Left lung (tissue), 4 donors: ENCODE measurements at regions not wholly inside any gene's neighbourhood (a gene's known extent, or its start where the extent isn't known, plus 50 kb on each side); places are given as distances from the start of the nearest gene placed in this dataset.

ENCODE experiments used
- ATAC-seq: fragments of 200-7000 bp; cut with Tn5 transposase; one replicate; pipeline ENCODE4 v1.9.1; 2020; ENCODE audit warnings: moderate library complexity
- DNase-seq, 4 donors: peaks; one replicate each; pipeline ENCODE4 v3.0.0-alpha.2; 2013 to 2020
- H3K27ac ChIP-seq, 2 donors: fragments of 200-600 bp; sonication (generic) in 1 of 2; one replicate each; pipeline versions ENCODE4 v1.5.0 to v1.8.0; 2020 to 2021
- H3K27me3 ChIP-seq, 2 donors: fragments of 200-600 bp; sonication (generic) in 1 of 2; one replicate each; pipeline versions ENCODE4 v1.5.0 to v1.8.0; 2020 to 2021
- H3K36me3 ChIP-seq, 2 donors: fragments of 200-600 bp; sonication (generic) in 1 of 2; one replicate each; pipeline versions ENCODE4 v1.5.0 to v1.8.0; 2020 to 2021
- H3K4me1 ChIP-seq, 2 donors: fragments of 200-600 bp; one replicate each; pipeline ENCODE4 v1.8.0; 2021
- H3K4me3 ChIP-seq, 2 donors: fragments of 200-600 bp; sonication (generic) in 1 of 2; one replicate each; pipeline versions ENCODE4 v1.5.0 to v1.8.0; 2020 to 2021; ENCODE audit warnings: mild to moderate bottlenecking in 1 of 2
- H3K9me3 ChIP-seq, 2 donors: fragments of 200-600 bp; sonication (generic) in 1 of 2; one replicate each; pipeline versions ENCODE4 v1.5.0 to v1.8.0; 2020 to 2021
- intact Hi-C, 2 donors: fragments of 100-400 bp; cut with DNase I; formaldehyde crosslinking; loops; one replicate each; pipeline versions ENCODE4 v1.11.2 to v1.14.2; 2022
- TF ChIP-seq, protein P1 (sequence below), 2 donors: fragments of 200-600 bp; sonication (generic) in 1 of 2; IDR thresholded peaks; one replicate each; pipeline versions ENCODE4 v1.5.0 to v1.8.0; 2021; ENCODE audit warnings: antibody characterized with exemption in 2 of 2
- donor health status: DM: no; HTN: yes; CAD: no.
- donor health status: DM: no; HTN: no; CAD: no.

DNA sequence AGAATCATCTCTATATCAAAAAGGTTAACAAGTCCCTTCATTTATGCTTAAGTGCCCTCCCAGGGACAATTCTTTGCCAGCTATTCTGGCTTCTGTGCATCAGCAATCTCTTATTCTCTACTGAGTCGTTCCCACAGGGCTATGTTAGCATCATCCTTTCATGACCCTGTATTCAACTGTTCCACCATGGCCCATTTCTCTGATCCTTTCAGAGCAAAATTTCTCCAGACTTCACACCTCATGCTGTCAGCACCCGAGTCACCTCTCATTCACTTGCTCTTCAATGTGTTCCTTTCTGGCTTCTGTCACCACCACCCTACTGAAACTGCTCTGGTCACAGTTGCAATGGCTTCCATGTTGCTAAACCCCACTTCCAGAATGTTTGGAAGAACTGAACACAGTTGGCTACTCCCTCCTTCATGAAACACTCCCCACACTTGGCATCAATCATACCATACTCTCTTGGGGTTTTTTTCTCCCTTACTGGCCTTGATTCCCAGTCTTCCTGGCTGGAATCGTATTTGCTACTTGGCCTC lies 159.5 kb upstream of the HMGA2 start:
- intact Hi-C loops = no loop called here
- DNase-seq = no peak
- H3K27ac ChIP-seq = no peak overlapping the region
- H3K9me3 ChIP-seq = no peaks in the 10 kb centered on the region
- no peak for ATAC-seq
- no peaks in the 10 kb centered on the region for H3K4me1 ChIP-seq
- H3K36me3 ChIP-seq = no peaks in the 10 kb centered on the region
- H3K4me3 ChIP-seq = no peak overlapping the region
- H3K27me3 ChIP-seq = peaks cover 11 to 21% of the 10 kb centered on the region in 2 donors
- TF ChIP-seq, protein P1, sequence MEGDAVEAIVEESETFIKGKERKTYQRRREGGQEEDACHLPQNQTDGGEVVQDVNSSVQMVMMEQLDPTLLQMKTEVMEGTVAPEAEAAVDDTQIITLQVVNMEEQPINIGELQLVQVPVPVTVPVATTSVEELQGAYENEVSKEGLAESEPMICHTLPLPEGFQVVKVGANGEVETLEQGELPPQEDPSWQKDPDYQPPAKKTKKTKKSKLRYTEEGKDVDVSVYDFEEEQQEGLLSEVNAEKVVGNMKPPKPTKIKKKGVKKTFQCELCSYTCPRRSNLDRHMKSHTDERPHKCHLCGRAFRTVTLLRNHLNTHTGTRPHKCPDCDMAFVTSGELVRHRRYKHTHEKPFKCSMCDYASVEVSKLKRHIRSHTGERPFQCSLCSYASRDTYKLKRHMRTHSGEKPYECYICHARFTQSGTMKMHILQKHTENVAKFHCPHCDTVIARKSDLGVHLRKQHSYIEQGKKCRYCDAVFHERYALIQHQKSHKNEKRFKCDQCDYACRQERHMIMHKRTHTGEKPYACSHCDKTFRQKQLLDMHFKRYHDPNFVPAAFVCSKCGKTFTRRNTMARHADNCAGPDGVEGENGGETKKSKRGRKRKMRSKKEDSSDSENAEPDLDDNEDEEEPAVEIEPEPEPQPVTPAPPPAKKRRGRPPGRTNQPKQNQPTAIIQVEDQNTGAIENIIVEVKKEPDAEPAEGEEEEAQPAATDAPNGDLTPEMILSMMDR (IDR thresholded peaks at IDR 0.05) = no peak

DNA sequence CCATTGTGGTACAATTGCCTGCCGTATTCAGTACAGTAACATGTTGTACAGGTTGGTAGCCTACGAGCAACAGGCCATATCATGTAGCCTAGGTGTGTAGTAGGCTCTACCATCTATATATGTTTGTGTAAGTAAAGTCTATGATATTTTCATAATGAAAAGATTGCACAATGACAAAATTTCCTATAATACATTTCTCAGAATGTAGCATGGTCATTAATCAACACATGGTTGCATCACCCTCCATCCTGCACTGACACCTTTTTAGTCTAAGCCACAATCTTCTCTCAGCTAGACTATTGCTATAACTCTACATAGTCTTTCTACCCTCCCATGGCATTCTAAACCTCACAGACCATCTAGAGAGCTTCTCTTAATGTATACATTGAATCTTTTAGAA lies 158.5 kb upstream of the HMGA2 start:
- intact Hi-C loops = no loop called here
- Histone ChIP-seq H3K4me1 (no peaks in the 10 kb centered on the region), H3K27ac (no peak overlapping the region), H3K27me3 (peaks cover 7 to 11% of the 10 kb centered on the region in 2 donors), H3K36me3 (no peaks in the 10 kb centered on the region), H3K9me3 (no peaks in the 10 kb centered on the region), H3K4me3 (no peak overlapping the region)
- ATAC-seq = no peak
- TF ChIP-seq, protein P1 (IDR thresholded peaks at IDR 0.05) = no peak
- DNase-seq = no peak

DNA sequence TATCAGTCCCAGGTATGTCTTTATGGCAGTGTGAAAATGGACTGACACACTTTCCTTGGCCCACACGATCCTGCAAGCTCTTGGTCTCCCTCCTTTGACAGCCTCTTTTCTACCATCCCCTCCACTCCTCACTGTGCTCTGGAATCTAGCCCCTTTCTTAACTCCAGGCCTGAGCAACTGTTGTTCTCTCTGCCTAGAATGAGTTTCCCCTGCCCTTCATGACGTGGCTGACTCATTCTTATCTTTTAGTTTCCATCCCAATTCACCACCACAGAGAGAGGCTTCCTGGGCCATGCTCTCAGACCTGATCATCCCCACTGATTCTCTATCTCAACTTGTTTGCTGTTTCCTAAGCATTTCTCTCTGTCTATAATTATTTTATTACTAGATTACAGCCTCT lies 157.4 kb upstream of the HMGA2 start:
- ATAC-seq = no peak
- TF ChIP-seq, protein P1 (IDR thresholded peaks at IDR 0.05) = no peak
- no peak overlapping the region for H3K27ac ChIP-seq

DNA sequence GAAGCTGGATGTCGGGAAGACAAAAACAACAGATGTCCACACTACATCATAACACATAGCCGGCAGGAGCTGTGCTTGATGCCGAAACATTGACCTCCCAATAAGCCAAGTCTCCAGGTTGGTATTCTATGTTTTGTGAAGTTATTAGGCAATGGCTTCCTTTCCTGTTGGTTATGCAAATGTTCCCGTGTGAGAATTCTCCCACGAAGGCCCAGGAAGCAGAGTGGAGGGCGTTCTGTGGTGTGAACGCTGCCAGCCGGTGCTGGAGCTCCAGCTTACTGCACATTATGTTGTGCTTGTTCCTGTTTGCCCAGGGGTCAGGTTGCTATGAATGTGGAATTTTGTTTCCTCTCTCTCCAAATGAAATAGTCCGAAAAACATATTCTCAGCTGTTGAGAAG lies 156.4 kb upstream of the HMGA2 start:
- Histone ChIP-seq H3K9me3 (no peaks in the 10 kb centered on the region), H3K4me3 (no peak overlapping the region), H3K27ac (no peak overlapping the region), H3K36me3 (no peaks in the 10 kb centered on the region), H3K4me1 (no peaks in the 10 kb centered on the region), H3K27me3 (peaks cover 0 to 7% of the 10 kb centered on the region in 2 donors)
- TF ChIP-seq, protein P1 (IDR thresholded peaks at IDR 0.05) = no peak
- intact Hi-C loops = no loop called here
- ATAC-seq (no peak), DNase-seq (no peak)

More for the DNA sequence above, 157.4 kb upstream of the HMGA2 start:
- H3K36me3 ChIP-seq = no peaks in the 10 kb centered on the region
- no peak overlapping the region for H3K4me3 ChIP-seq
- DNase-seq = no peak
- H3K9me3 ChIP-seq = no peaks in the 10 kb centered on the region
- no peaks in the 10 kb centered on the region for H3K4me1 ChIP-seq
- peaks cover under 1 to 7% of the 10 kb centered on the region in 2 donors for H3K27me3 ChIP-seq
- intact Hi-C loops = no loop called here

DNA sequence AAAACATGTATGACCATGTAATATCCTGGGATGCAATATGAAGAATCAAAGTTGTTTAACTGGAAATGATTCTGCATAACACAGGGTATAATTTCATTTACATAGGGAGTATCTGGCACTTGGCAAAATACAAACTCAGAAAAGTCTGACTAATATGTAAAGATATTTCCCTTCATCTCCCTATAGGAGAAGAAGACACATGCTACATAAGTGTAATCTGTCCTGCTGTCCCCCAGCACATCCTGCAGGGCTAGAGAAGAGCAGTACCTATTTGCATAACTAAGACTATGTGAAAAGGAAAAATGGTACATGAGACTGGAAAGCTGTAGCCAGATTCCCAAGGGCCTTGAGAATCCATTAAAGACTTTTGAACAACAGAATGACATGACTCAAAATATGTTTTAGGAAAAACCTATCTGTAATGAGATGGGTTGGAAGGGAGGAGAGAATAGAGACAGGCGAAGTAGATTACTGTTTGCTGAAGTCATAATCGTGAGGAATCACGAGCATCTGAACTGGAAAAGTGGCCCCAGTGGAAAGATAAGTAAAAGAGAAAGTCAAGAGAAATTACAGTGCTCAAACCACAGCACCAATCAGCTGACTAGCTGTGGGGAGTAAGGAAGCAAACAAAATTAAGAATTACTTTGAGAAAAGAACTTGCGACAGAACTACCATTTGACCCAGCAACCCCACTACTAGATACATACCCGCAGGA lies 155.1 kb upstream of the HMGA2 start:
- Histone ChIP-seq H3K27me3 (peaks cover 0 to 7% of the 10 kb centered on the region in 2 donors), H3K27ac (no peak overlapping the region), H3K36me3 (no peaks in the 10 kb centered on the region), H3K4me3 (no peak overlapping the region), H3K4me1 (no peaks in the 10 kb centered on the region), H3K9me3 (no peaks in the 10 kb centered on the region)
- TF ChIP-seq, protein P1 (IDR thresholded peaks at IDR 0.05) = no peak
- no peak for ATAC-seq
- no peak for DNase-seq
- intact Hi-C loops = no loop called here
